ENCODE measurements at regions not wholly inside any gene's neighbourhood (a gene's known extent, or its start where the extent isn't known, plus 50 kb on each side); places are given as distances from the start of the nearest gene placed in this dataset.

DNA sequence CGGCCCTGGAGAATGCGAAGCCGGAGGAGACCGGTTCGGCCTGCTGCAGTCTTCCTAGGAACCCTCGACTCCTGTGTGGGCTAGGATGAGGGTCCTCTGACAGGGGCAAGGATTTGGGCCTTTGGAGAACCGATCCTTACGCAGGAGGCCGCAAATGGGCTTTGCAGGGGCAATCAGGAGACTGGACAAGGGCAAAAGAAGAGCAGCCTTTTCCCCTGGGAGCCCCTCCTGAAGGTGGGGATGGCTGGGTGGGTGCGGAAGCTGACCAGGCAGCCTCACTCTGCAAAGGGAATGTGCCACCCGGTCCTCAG is 111.7 kb downstream of the NAV1 start:
- Histone ChIP-seq H3K27me3 (peaks cover 0 to 19% of the 10 kb centered on the region in 2 donors), H3K4me3 (peak overlapping the region; percentile 25 to 51 (median 27)), H3K9me3 (no peaks in the 10 kb centered on the region), H3K4me1 (peaks cover 0 to 13% (median 0%) of the 10 kb centered on the region in 4 donors), H3K36me3 (no peaks in the 10 kb centered on the region), H3K27ac (no peak overlapping the region)
- intact Hi-C loops (cut with DNase I), result no loop called here
- TF ChIP-seq, protein P1, sequence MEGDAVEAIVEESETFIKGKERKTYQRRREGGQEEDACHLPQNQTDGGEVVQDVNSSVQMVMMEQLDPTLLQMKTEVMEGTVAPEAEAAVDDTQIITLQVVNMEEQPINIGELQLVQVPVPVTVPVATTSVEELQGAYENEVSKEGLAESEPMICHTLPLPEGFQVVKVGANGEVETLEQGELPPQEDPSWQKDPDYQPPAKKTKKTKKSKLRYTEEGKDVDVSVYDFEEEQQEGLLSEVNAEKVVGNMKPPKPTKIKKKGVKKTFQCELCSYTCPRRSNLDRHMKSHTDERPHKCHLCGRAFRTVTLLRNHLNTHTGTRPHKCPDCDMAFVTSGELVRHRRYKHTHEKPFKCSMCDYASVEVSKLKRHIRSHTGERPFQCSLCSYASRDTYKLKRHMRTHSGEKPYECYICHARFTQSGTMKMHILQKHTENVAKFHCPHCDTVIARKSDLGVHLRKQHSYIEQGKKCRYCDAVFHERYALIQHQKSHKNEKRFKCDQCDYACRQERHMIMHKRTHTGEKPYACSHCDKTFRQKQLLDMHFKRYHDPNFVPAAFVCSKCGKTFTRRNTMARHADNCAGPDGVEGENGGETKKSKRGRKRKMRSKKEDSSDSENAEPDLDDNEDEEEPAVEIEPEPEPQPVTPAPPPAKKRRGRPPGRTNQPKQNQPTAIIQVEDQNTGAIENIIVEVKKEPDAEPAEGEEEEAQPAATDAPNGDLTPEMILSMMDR (IDR thresholded peaks at IDR 0.05), result no peak
- TF ChIP-seq POLR2A (IDR thresholded peaks at IDR 0.05), result no peak
- WGBS (ENCODE audit: insufficient coverage, low coverage, low lambda C conversion rate, missing lambda C conversion rate), result 49% methylated on average over 8 of the region's 11 CpGs
- ATAC-seq, result no peak
- no peak for DNase-seq

DNA sequence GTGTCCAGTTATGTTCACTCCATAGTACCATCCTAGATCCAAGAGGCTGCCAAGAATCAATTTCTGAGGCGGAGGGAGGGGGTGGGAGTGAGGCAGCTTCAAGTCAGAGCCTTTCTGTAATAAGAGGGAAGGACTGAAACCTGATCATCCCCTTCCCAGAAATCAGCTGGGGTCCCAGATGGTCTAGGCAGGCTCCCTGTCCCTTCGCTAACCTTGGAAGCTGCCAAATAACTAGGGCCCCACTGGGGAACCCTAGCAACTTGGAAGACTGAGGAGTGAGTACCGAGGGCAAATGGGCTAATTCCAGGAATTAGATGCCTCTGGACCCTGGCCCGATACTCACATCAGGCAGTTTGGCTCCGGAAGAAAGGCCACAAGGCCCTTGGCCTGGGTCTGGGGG is 113.3 kb downstream of the NAV1 start:
- DNase-seq (no peak), ATAC-seq (no peak)
- Histone ChIP-seq H3K27me3 (peaks cover 0 to 19% of the 10 kb centered on the region in 2 donors), H3K9me3 (no peaks in the 10 kb centered on the region), H3K4me1 (peaks cover 0 to 13% (median 0%) of the 10 kb centered on the region in 4 donors), H3K36me3 (no peaks in the 10 kb centered on the region), H3K27ac (no peak overlapping the region), H3K4me3 (no peak overlapping the region)
- intact Hi-C loops (cut with DNase I), result no loop called here
- TF ChIP-seq, protein P1 (IDR thresholded peaks at IDR 0.05), result no peak
- TF ChIP-seq POLR2A (IDR thresholded peaks at IDR 0.05), result no peak
- WGBS (ENCODE audit: insufficient coverage, low coverage, low lambda C conversion rate, missing lambda C conversion rate), result 92% methylated on average over 3 of the region's 5 CpGs

DNA sequence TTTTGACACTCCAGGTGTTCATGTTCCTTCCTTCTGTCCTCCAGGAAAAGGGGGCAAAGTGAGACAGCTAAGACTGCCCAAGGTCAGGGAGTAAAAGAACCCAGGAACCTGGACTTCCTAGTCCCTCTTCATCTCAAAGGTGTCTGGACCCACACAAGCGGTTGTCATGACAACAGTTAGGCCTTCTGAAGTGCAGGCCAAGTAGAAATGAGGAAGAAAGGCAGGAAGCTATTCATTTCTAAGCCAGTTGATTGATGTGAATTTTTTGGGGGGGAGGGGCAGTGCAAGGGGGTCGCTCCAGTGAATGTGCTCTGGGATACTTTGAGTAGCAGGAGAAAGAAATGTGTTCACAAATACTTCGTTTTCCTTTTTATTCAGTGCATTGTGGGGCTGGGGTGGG is 114.3 kb downstream of the NAV1 start:
- intact Hi-C loops (cut with DNase I), result no loop called here
- TF ChIP-seq POLR2A (IDR thresholded peaks at IDR 0.05), result no peak
- TF ChIP-seq, protein P1 (IDR thresholded peaks at IDR 0.05), result no peak
- no peak overlapping the region for H3K4me3 ChIP-seq
- no peaks in the 10 kb centered on the region for H3K9me3 ChIP-seq
- peaks cover 0 to 13% (median 0%) of the 10 kb centered on the region in 4 donors for H3K4me1 ChIP-seq
- WGBS (ENCODE audit: insufficient coverage, low coverage, low lambda C conversion rate, missing lambda C conversion rate), result 25% methylated on average over 3 of the region's 3 CpGs
- H3K36me3 ChIP-seq, result no peaks in the 10 kb centered on the region
- no peak overlapping the region for H3K27ac ChIP-seq
- ATAC-seq, result no peak
- H3K27me3 ChIP-seq, result peaks cover 0 to 19% of the 10 kb centered on the region in 2 donors
- DNase-seq, result no peak

DNA sequence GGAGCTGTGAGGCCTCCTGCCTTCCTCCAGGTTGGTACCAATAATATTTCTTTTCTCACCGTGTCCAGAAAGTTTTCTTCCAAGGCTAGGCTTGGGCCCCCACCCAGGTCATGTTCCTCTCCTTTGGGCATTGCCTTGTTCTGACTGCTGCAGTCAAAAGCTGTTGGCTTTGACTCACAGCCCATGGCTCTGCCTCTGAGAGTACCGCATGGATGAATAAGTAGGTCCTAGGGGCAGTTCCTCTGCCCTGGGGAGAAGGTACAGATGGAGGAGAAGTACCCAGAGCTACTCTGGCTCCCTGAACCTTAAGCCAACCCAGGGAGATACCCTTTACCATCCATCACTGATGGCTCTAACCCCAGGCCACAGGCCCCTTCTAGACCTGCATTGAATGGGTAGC is 115.0 kb downstream of the NAV1 start:
- intact Hi-C loops (cut with DNase I), result no loop called here
- 88% methylated on average over 1 of the region's 2 CpGs for WGBS (ENCODE audit: insufficient coverage, low coverage, low lambda C conversion rate, missing lambda C conversion rate)
- Histone ChIP-seq H3K36me3 (no peaks in the 10 kb centered on the region), H3K27me3 (peaks cover 0 to 17% of the 10 kb centered on the region in 2 donors), H3K9me3 (no peaks in the 10 kb centered on the region), H3K27ac (no peak overlapping the region), H3K4me3 (no peak overlapping the region), H3K4me1 (peaks cover 0 to 9% (median 0%) of the 10 kb centered on the region in 4 donors)
- ATAC-seq, result no peak
- TF ChIP-seq POLR2A (IDR thresholded peaks at IDR 0.05), result no peak
- TF ChIP-seq, protein P1 (IDR thresholded peaks at IDR 0.05), result no peak
- DNase-seq, result no peak

DNA sequence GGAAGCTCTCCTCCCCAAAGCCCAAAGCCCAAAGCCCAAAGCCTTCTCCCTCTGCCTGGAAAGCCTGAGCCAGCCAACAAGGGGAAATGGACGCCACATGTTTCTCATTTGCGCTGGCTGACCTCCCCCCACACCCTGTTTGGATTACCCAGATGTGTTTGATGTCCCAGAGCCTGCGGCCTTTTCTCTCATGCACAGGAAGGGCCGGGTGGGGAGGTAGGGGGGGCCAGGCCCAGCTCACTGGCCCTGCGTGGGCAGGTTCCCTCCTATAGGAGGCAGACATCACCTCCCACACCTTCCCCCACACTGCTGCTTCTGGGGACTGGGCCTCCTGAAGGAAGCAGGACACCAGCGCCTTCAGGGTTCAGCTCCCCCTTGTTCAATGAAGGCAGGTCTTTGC is 116.3 kb downstream of the NAV1 start:
- TF ChIP-seq POLR2A (IDR thresholded peaks at IDR 0.05), result no peak
- TF ChIP-seq, protein P1 (IDR thresholded peaks at IDR 0.05), result no peak
- DNase-seq (no peak), ATAC-seq (no peak)
- intact Hi-C loops (cut with DNase I), result no loop called here
- no peaks in the 10 kb centered on the region for H3K36me3 ChIP-seq
- no peak overlapping the region for H3K27ac ChIP-seq
- 80% methylated on average over 2 of the region's 6 CpGs for WGBS (ENCODE audit: insufficient coverage, low coverage, low lambda C conversion rate, missing lambda C conversion rate)
- H3K4me3 ChIP-seq, result no peak overlapping the region
- H3K9me3 ChIP-seq, result no peaks in the 10 kb centered on the region
- peaks cover 0 to 4% of the 10 kb centered on the region in 2 donors for H3K27me3 ChIP-seq
- H3K4me1 ChIP-seq, result peaks cover 0 to 3% (median 0%) of the 10 kb centered on the region in 4 donors

Data from right lobe of liver (tissue), 6 donors.